ENCODE measurements at regions not wholly inside any gene's neighbourhood (a gene's known extent, or its start where the extent isn't known, plus 50 kb on each side); places are given as distances from the start of the nearest gene placed in this dataset.

DNA sequence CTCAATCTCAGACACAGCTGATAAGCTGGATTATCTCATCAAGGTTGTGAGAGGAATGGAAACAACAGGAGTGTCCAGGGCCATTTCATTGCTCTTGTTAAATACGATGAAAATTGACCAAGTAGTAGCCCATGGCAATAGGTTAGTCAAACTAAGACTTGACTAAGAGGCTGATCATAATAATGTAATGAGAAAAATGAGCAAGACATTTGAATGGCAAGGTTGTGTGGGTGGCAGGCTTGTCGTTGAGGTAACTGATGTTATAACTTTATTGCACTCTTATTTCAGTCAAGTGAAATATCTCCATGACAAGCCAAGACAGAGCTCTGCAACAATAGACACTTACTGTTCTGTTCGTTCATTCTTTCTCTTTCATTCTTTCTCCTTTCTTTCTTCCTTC, 532.0 kb downstream of the GATA3 start:
- no peaks in the 10 kb centered on the region for H3K36me3 ChIP-seq
- intact Hi-C loops (cut with DNase I), result no loop called here
- H3K9me3 ChIP-seq, result no peaks in the 10 kb centered on the region
- 63 to 73% methylated on average over 3 of the region's 3 CpGs for WGBS, 2 donors
- H3K27ac ChIP-seq, result no peak overlapping the region
- H3K4me3 ChIP-seq, result no peak overlapping the region
- no peak for DNase-seq
- H3K27me3 ChIP-seq, result no peaks in the 10 kb centered on the region
- TF ChIP-seq CTCF (IDR thresholded peaks at IDR 0.05), result no peak
- no peak for TF ChIP-seq POLR2AphosphoS5 (IDR thresholded peaks at IDR 0.05)
- no peak for TF ChIP-seq EP300 (IDR thresholded peaks at IDR 0.05)
- TF ChIP-seq POLR2A (IDR thresholded peaks at IDR 0.05), result no peak
- no peaks in the 10 kb centered on the region for H3K4me1 ChIP-seq

DNA sequence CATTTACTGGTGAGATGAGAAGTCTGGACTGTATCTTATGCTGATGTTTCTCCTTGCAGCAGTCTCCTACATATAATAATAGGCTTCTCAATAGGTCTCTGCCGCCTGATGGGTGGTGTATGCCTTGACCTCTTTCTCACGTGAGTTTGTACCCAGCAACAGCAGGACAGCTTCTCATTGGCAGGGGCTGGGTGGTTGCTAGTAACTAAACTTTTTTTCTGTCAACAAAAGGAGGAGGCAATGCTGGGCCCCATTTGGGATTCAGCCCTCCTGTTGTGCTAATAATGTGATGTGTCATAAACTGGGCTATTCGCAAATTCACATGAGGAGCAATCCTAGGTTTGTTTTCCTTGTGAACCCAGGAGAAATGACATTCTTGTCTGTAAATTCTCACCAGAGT, 533.6 kb downstream of the GATA3 start:
- H3K36me3 ChIP-seq, result no peaks in the 10 kb centered on the region
- no peaks in the 10 kb centered on the region for H3K9me3 ChIP-seq
- H3K4me3 ChIP-seq, result no peak overlapping the region
- TF ChIP-seq CTCF (IDR thresholded peaks at IDR 0.05), result no peak
- no peak for TF ChIP-seq POLR2A (IDR thresholded peaks at IDR 0.05)
- no peak for TF ChIP-seq POLR2AphosphoS5 (IDR thresholded peaks at IDR 0.05)
- H3K27me3 ChIP-seq, result no peaks in the 10 kb centered on the region
- WGBS, 2 donors, result 37 to 79% methylated on average over 3 of the region's 3 CpGs
- no peak for DNase-seq
- intact Hi-C loops (cut with DNase I), result no loop called here
- no peak overlapping the region for H3K27ac ChIP-seq
- H3K4me1 ChIP-seq, result no peaks in the 10 kb centered on the region

- TF ChIP-seq POLR2AphosphoS5 (IDR thresholded peaks at IDR 0.05) (no peak), POLR2A (IDR thresholded peaks at IDR 0.05) (no peak), CTCF (IDR thresholded peaks at IDR 0.05) (no peak), EP300 (IDR thresholded peaks at IDR 0.05) (no peak)
- no peak overlapping the region for H3K27ac ChIP-seq
- H3K4me1 ChIP-seq, result no peaks in the 10 kb centered on the region
- intact Hi-C loops (cut with DNase I), result no loop called here
- H3K9me3 ChIP-seq, result no peaks in the 10 kb centered on the region
- no peak overlapping the region for H3K4me3 ChIP-seq
- DNase-seq, result no peak
- no peaks in the 10 kb centered on the region for H3K36me3 ChIP-seq
- no peaks in the 10 kb centered on the region for H3K27me3 ChIP-seq
Measured at GRCh38 chr10:8590518-8590917, 536.0 kb downstream of the GATA3 start.

GRCh38 chr10:8591640-8592039, 537.2 kb downstream of the GATA3 start:
- Histone ChIP-seq H3K9me3 (no peaks in the 10 kb centered on the region), H3K4me3 (no peak overlapping the region), H3K4me1 (no peaks in the 10 kb centered on the region), H3K36me3 (no peaks in the 10 kb centered on the region), H3K27ac (no peak overlapping the region), H3K27me3 (no peaks in the 10 kb centered on the region)
- intact Hi-C loops (cut with DNase I), result no loop called here
- no peak for DNase-seq
- WGBS, 2 donors, result 73 to 80% methylated on average over 7 of the region's 7 CpGs
- TF ChIP-seq CTCF (IDR thresholded peaks at IDR 0.05) (no peak), EP300 (IDR thresholded peaks at IDR 0.05) (no peak), POLR2A (IDR thresholded peaks at IDR 0.05) (no peak), POLR2AphosphoS5 (IDR thresholded peaks at IDR 0.05) (no peak)

GRCh38 chr10:8594176-8594575, 539.7 kb downstream of the GATA3 start:
- TF ChIP-seq CTCF (IDR thresholded peaks at IDR 0.05) (no peak), POLR2AphosphoS5 (IDR thresholded peaks at IDR 0.05) (no peak), POLR2A (IDR thresholded peaks at IDR 0.05) (no peak), EP300 (IDR thresholded peaks at IDR 0.05) (no peak)
- no peak overlapping the region for H3K4me3 ChIP-seq
- no peaks in the 10 kb centered on the region for H3K27me3 ChIP-seq
- no peak overlapping the region for H3K27ac ChIP-seq
- DNase-seq, result no peak
- H3K36me3 ChIP-seq, result no peaks in the 10 kb centered on the region
- H3K4me1 ChIP-seq, result no peaks in the 10 kb centered on the region
- intact Hi-C loops (cut with DNase I), result no loop called here
- no peaks in the 10 kb centered on the region for H3K9me3 ChIP-seq
- WGBS, 2 donors, result 85% methylated on average over 8 of the region's 8 CpGs
